ENCODE measurements at regions not wholly inside any gene's neighbourhood (a gene's known extent, or its start where the extent isn't known, plus 50 kb on each side); places are given as distances from the start of the nearest gene placed in this dataset.

GRCh38 chr5:29770936-29771335, 1422.5 kb upstream of the CDH6 start:
- Histone ChIP-seq H3K27me3 (no peaks in the 10 kb centered on the region), H3K9me3 (no peaks in the 10 kb centered on the region), H3K36me3 (no peaks in the 10 kb centered on the region), H3K27ac (replicated peaks in 1 of 4) (no peak overlapping the region), H3K4me3 (no peak overlapping the region), H3K4me1 (no peaks in the 10 kb centered on the region)
- intact Hi-C loops (cut with DNase I): no loop called here
- DNase-seq (ENCODE audit: extremely low spot score): no peak
- TF ChIP-seq POLR2AphosphoS5 (IDR thresholded peaks at IDR 0.05) (no peak), CTCF (IDR thresholded peaks at IDR 0.05) (no peak), POLR2A (IDR thresholded peaks at IDR 0.05; ENCODE audit: low read depth) (no peak), EP300 (IDR thresholded peaks at IDR 0.05) (no peak)
- 64% methylated on average over 2 of the region's 2 CpGs for WGBS

- Histone ChIP-seq H3K27me3 (no peaks in the 10 kb centered on the region), H3K36me3 (no peaks in the 10 kb centered on the region), H3K4me3 (no peak overlapping the region), H3K9me3 (no peaks in the 10 kb centered on the region), H3K27ac (replicated peaks in 1 of 4) (no peak overlapping the region), H3K4me1 (no peaks in the 10 kb centered on the region)
- DNase-seq (ENCODE audit: extremely low spot score): no peak
- TF ChIP-seq EP300 (IDR thresholded peaks at IDR 0.05): no peak
- TF ChIP-seq POLR2A (IDR thresholded peaks at IDR 0.05; ENCODE audit: low read depth): no peak
- no peak for TF ChIP-seq CTCF (IDR thresholded peaks at IDR 0.05)
- TF ChIP-seq POLR2AphosphoS5 (IDR thresholded peaks at IDR 0.05): no peak
- intact Hi-C loops (cut with DNase I): no loop called here
- WGBS: 95% methylated on average over 5 of the region's 5 CpGs
Measured at GRCh38 chr5:29769474-29769873, 1424.0 kb upstream of the CDH6 start.

GRCh38 chr5:29758986-29759421, 1434.5 kb upstream of the CDH6 start:
- 30% methylated on average over 3 of the region's 3 CpGs for WGBS
- intact Hi-C loops (cut with DNase I): no loop called here

GRCh38 chr5:29750453-29750852, 1443.0 kb upstream of the CDH6 start:
- no peak for DNase-seq (ENCODE audit: extremely low spot score)
- Histone ChIP-seq H3K27ac (replicated peaks in 1 of 4) (no peak overlapping the region), H3K4me3 (no peak overlapping the region), H3K4me1 (no peaks in the 10 kb centered on the region), H3K36me3 (no peaks in the 10 kb centered on the region), H3K27me3 (no peaks in the 10 kb centered on the region), H3K9me3 (peaks cover 0 to 8% (median 3%) of the 10 kb centered on the region in 4 donors)
- WGBS: 44% methylated on average over 2 of the region's 2 CpGs
- intact Hi-C loops (cut with DNase I): no loop called here
- no peak for TF ChIP-seq POLR2AphosphoS5 (IDR thresholded peaks at IDR 0.05)
- no peak for TF ChIP-seq EP300 (IDR thresholded peaks at IDR 0.05)
- no peak for TF ChIP-seq POLR2A (IDR thresholded peaks at IDR 0.05; ENCODE audit: low read depth)
- TF ChIP-seq CTCF (IDR thresholded peaks at IDR 0.05): no peak

More at GRCh38 chr5:29758986-29759421, 1434.5 kb upstream of the CDH6 start:
- H3K27me3 ChIP-seq: no peaks in the 10 kb centered on the region
- no peak overlapping the region for H3K27ac ChIP-seq (replicated peaks in 1 of 4)
- H3K9me3 ChIP-seq: peaks cover 0 to 10% (median 3%) of the 10 kb centered on the region in 4 donors
- no peaks in the 10 kb centered on the region for H3K4me1 ChIP-seq
- no peaks in the 10 kb centered on the region for H3K36me3 ChIP-seq
- DNase-seq (ENCODE audit: extremely low spot score): no peak
- no peak for TF ChIP-seq EP300 (IDR thresholded peaks at IDR 0.05)
- TF ChIP-seq POLR2AphosphoS5 (IDR thresholded peaks at IDR 0.05): no peak
- no peak for TF ChIP-seq CTCF (IDR thresholded peaks at IDR 0.05)
- TF ChIP-seq POLR2A (IDR thresholded peaks at IDR 0.05; ENCODE audit: low read depth): no peak
- H3K4me3 ChIP-seq: no peak overlapping the region

GRCh38 chr5:29744618-29745017, 1448.9 kb upstream of the CDH6 start:
- 66% methylated on average over 3 of the region's 3 CpGs for WGBS
- no peaks in the 10 kb centered on the region for H3K36me3 ChIP-seq
- H3K27ac ChIP-seq (replicated peaks in 1 of 4): no peak overlapping the region
- no peak overlapping the region for H3K4me3 ChIP-seq
- H3K9me3 ChIP-seq: no peaks in the 10 kb centered on the region
- no peaks in the 10 kb centered on the region for H3K27me3 ChIP-seq
- intact Hi-C loops (cut with DNase I): no loop called here
- TF ChIP-seq POLR2AphosphoS5 (IDR thresholded peaks at IDR 0.05) (no peak), CTCF (IDR thresholded peaks at IDR 0.05) (no peak), EP300 (IDR thresholded peaks at IDR 0.05) (no peak), POLR2A (IDR thresholded peaks at IDR 0.05; ENCODE audit: low read depth) (no peak)
- no peak for DNase-seq (ENCODE audit: extremely low spot score)
- H3K4me1 ChIP-seq: no peaks in the 10 kb centered on the region
